ENCODE measurements at regions not wholly inside any gene's neighbourhood (a gene's known extent, or its start where the extent isn't known, plus 50 kb on each side); places are given as distances from the start of the nearest gene placed in this dataset.

DNA sequence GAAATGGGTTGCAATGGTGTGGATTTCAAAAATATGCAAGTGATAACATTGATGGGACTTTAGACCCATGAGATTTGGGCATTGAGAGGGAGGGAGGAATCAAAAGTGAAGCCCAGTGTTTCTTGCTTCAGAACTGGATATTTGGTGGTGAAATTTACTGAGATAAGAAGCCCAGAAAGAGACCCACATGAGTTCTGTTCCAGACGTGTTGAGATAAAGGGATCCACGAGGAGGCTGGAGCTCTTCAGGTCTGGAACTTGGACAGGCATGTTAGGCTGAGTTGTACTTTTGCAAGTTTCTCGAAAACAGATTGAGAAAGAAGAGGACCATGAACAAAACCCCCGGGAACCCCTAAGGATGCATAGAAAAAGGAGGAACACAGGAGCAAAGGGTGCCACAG, 290.2 kb downstream of the MEX3B start:
- TF ChIP-seq, protein P1, sequence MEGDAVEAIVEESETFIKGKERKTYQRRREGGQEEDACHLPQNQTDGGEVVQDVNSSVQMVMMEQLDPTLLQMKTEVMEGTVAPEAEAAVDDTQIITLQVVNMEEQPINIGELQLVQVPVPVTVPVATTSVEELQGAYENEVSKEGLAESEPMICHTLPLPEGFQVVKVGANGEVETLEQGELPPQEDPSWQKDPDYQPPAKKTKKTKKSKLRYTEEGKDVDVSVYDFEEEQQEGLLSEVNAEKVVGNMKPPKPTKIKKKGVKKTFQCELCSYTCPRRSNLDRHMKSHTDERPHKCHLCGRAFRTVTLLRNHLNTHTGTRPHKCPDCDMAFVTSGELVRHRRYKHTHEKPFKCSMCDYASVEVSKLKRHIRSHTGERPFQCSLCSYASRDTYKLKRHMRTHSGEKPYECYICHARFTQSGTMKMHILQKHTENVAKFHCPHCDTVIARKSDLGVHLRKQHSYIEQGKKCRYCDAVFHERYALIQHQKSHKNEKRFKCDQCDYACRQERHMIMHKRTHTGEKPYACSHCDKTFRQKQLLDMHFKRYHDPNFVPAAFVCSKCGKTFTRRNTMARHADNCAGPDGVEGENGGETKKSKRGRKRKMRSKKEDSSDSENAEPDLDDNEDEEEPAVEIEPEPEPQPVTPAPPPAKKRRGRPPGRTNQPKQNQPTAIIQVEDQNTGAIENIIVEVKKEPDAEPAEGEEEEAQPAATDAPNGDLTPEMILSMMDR (IDR thresholded peaks at IDR 0.05; ENCODE audit: extremely low read depth, insufficient read depth, missing control alignments), result no peak
- in situ Hi-C loops (cut with MboI; ENCODE audit: low pct_unique_long_range_greater_than_20kb, low sequenced_read_pairs, unreplicated experiment), result no loop called here
- DNase-seq (ENCODE audit: low spot score), result no peak

DNA sequence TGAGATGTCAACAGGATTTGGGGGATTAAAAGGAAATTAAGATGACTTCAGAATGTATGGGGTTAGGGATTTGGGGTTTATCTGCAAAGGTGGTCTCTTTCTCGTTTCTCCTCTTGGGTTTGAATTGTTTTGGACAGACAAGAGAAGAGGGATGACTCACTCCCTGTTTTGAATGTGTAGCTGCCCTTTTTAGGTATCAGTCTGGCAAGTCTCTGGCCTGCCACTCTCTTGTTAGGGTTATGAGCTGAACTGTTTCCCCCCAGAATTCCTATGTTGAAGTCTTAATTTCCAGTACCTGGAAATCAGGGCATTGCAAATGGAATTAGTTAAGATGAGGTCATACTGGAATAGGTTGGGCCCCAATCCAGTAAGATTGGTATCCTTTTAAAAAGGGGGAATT, 291.7 kb downstream of the MEX3B start:
- in situ Hi-C loops (cut with MboI; ENCODE audit: low pct_unique_long_range_greater_than_20kb, low sequenced_read_pairs, unreplicated experiment), result no loop called here
- no peak for DNase-seq (ENCODE audit: low spot score)
- TF ChIP-seq, protein P1 (IDR thresholded peaks at IDR 0.05; ENCODE audit: extremely low read depth, insufficient read depth, missing control alignments), result no peak

DNA sequence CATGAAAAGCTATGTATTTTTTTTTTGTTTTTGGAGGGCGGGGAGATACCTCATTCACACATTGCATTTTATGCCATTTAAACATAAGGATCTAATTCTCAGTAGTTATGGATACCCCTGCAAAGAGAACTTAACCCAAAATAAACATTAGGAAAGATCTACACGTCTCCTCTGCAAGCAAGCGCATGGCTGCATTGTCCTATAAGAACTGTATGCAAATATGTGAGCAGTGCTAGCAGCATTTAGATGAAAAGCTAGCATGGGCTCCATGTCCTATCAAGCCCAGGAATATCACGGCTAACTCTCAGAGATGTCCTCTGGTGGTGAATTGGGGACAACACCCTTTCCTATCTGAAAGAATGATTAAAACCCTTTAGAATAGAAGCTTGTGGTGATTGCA, 292.8 kb downstream of the MEX3B start:
- TF ChIP-seq, protein P1 (IDR thresholded peaks at IDR 0.05; ENCODE audit: extremely low read depth, insufficient read depth, missing control alignments), result no peak
- DNase-seq (ENCODE audit: low spot score), result no peak
- in situ Hi-C loops (cut with MboI; ENCODE audit: low pct_unique_long_range_greater_than_20kb, low sequenced_read_pairs, unreplicated experiment), result no loop called here

DNA sequence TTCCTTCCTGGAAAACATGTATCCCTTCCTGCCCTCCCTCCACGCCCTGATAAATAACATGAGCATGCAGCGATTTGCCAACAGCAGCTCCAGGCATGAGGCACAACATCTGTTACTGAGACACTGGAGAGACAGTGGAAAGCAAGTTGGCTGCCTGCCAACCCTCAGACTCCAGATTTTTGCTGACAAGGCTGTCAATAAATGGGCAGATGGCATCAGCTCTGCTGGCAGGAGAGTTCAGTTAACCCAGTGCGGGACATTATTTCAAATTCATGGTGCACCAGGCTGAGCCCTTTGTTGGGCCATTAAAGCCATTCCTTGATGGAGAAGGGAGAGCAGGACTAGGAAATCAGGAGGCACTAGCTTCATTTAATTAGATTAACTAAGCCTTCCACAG, 293.3 kb downstream of the MEX3B start:
- TF ChIP-seq, protein P1 (IDR thresholded peaks at IDR 0.05; ENCODE audit: extremely low read depth, insufficient read depth, missing control alignments), result no peak
- in situ Hi-C loops (cut with MboI; ENCODE audit: low pct_unique_long_range_greater_than_20kb, low sequenced_read_pairs, unreplicated experiment), result no loop called here
- DNase-seq (ENCODE audit: low spot score), result no peak

DNA sequence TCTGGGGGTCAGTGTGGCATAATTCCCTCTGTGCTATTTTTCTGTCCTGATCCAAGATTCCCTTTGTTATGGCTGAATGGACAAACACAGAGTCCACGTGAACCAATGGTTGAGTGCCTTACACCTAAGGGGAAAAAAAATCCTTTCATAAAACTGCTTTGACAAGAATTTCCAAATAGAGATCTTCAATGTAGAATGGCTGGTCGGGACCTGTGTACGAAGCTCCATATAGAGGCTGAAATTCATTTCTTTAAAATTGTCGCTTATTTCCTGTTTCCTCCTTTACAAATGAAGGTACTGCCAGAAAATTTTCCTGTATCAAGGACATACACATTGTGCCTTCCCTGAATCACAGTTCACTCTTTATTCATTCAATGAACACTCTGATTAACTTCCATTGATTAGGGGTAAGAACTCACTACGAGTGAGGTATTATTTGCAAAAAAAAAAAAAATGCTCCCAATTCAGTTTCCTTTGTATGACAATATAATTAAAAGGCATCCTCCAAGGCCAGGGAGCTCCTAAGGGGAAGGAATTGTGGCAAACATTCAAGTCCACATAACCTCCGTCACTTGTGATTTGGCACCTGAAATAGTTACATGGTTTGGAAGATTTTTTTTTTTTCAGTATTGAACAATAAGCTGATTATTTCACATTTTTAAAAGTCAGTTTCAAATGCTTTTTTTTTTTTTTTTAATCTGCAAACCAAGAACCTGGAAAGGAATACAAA, 293.8 kb downstream of the MEX3B start:
- TF ChIP-seq, protein P1 (IDR thresholded peaks at IDR 0.05; ENCODE audit: extremely low read depth, insufficient read depth, missing control alignments), result no peak
- in situ Hi-C loops (cut with MboI; ENCODE audit: low pct_unique_long_range_greater_than_20kb, low sequenced_read_pairs, unreplicated experiment), result no loop called here
- no peak for DNase-seq (ENCODE audit: low spot score)

DNA sequence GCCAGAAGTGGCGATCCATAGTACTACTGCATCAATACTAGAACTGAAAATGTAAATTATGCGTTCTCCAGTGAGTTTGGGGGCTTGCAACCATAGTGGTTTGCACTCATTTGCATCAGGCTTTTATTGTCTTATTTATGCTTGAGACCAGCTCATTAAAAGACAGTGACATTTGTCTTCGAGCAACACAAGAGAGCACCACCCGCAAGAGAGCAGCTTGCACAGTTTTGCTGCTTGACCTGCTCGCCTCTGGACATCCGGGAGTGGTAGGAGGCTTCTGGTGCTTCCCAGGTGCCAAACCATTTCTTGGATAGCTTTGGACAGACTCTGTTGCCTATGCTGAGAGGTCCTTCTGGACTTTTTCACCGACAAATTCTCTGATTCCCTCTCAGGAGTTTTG, 294.6 kb downstream of the MEX3B start:
- in situ Hi-C loops (cut with MboI; ENCODE audit: low pct_unique_long_range_greater_than_20kb, low sequenced_read_pairs, unreplicated experiment), result no loop called here
- DNase-seq (ENCODE audit: low spot score), result no peak
- TF ChIP-seq, protein P1 (IDR thresholded peaks at IDR 0.05; ENCODE audit: extremely low read depth, insufficient read depth, missing control alignments), result no peak
